ENCODE measurements at regions not wholly inside any gene's neighbourhood (a gene's known extent, or its start where the extent isn't known, plus 50 kb on each side); places are given as distances from the start of the nearest gene placed in this dataset.
"Not testable (repeated sequence)": the region's sequence is repeated elsewhere in the genome, so short reads cannot be mapped to it uniquely, and the experiment has no call there.

DNA sequence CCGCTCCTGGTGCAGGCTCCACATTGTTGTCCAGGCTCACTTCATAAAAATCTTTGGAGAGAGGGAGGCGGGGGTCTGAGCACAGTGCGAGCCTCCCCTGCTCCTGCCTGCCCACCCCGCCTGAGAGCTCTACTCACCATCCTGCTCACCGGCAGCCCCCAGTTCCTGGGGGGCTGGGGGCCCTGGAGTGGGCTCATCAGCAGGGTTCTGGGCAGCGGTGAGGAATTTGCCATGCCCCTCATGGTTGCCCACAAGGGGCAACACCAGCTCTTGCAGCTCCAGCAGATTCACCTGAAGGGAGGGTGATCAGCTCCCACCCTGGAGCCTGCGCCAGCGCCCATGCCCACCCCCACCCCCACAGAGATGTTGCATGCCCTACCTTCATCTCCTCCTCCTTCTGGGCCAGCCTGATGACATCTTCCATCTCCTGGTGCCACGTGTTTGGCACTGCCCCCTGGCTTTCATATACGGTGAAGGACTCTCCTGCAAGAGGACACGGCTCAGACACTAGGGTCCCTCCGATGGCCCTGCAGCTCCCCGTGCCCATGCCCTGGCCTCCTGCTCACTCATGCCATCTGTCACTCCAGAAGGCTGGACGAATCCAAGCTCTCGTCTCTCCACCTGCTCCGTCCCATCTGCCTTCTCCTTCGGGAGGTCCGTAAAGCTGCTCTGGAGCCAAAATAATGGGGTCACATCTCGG lies 162.1 kb downstream of the TBC1D2B start:
- Histone ChIP-seq H3K36me3 (no peaks in the 10 kb centered on the region), H3K4me1 (peaks cover 0 to under 1% (median 0%) of the 10 kb centered on the region in 3 donors), H3K9me3 (no peaks in the 10 kb centered on the region), H3K4me3 (no peak overlapping the region), H3K27ac (no peak overlapping the region), H3K27me3 (peaks cover 10% of the 10 kb centered on the region)
- WGBS, 2 donors (ENCODE audit: low coverage in 1 of 2), result 76 to 90% methylated on average over 6 to 9 of the region's 19 CpGs
- no peak for ATAC-seq
- TF ChIP-seq, protein P1, sequence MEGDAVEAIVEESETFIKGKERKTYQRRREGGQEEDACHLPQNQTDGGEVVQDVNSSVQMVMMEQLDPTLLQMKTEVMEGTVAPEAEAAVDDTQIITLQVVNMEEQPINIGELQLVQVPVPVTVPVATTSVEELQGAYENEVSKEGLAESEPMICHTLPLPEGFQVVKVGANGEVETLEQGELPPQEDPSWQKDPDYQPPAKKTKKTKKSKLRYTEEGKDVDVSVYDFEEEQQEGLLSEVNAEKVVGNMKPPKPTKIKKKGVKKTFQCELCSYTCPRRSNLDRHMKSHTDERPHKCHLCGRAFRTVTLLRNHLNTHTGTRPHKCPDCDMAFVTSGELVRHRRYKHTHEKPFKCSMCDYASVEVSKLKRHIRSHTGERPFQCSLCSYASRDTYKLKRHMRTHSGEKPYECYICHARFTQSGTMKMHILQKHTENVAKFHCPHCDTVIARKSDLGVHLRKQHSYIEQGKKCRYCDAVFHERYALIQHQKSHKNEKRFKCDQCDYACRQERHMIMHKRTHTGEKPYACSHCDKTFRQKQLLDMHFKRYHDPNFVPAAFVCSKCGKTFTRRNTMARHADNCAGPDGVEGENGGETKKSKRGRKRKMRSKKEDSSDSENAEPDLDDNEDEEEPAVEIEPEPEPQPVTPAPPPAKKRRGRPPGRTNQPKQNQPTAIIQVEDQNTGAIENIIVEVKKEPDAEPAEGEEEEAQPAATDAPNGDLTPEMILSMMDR (IDR thresholded peaks at IDR 0.05), result no peak
- TF ChIP-seq POLR2A (IDR thresholded peaks at IDR 0.05) (no peak), EP300 (IDR thresholded peaks at IDR 0.05) (no peak), POLR2AphosphoS5 (IDR thresholded peaks at IDR 0.05) (no peak)

DNA sequence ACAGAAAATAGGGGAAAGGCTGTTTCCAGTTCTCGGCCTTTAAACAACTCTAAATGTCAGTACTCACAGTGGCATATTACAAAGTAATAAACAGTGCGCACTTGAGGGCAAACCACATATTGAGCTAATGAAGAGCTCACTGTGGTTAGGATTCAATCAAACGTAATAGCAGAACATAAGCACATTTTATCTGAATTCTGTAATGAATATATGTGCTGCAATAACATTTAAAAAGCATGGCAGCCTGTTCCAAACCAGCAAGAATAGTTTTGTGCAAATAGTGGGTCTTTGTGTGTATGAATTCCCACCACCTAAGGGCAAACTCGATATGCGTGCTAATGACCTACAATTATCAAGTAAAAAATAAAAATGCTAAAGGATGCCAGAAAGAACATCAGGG lies 163.0 kb downstream of the TBC1D2B start:
- 68 to 74% methylated on average over 3 to 5 of the region's 5 CpGs for WGBS, 2 donors (ENCODE audit: low coverage in 1 of 2)

DNA sequence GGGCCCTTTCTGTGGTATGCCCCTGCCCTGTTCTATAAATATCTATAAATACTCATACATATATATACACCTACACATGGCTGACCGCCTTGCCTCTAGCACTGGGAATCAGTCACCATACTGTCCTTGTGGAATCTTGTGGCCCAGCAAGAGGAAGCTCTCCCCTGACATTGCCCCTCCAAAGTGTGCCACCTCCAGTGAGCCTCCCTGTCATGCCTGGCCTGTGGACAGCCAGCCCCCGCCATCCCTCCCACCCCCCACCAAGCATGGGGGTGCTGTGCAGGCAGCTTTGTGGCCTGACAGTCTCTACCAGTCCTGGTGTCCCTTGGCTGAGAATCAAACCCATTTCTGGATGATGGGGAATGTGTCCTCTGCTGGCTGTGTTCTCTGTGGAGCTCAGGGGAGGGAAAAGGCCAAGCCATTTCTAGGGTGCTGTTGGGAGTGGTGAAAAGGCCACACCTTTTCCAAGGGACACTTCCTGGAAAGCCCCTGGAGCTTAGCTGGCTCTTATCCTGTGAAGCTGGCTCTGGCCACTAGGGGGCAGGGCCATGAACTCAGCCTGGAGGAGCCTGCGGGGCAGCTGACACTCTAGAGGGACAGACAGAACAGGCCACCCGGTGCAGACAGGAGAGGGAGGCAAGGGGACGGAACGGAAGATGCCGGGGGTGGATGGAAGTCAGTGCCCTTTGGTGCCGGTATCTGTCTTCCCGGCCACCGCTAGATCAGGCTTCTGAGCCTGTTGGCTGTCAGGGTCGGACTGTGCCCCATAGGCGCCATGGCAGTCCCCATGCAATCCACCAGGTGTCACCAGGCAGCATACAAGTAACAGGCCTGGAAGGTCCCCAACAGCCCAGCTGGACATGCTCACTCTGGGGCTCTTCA lies 167.2 kb downstream of the TBC1D2B start:
- Histone ChIP-seq H3K4me3 (peak overlapping the region in 1 of 2 donors; percentile 39), H3K27me3 (peaks cover 27% of the 10 kb centered on the region), H3K27ac (peak overlapping the region in 1 of 4 donors; percentile 38)
- peak; percentile 83 for ATAC-seq
- WGBS, 2 donors (ENCODE audit: low coverage in 1 of 2), result 30 to 48% methylated on average over 2 to 4 of the region's 12 CpGs
- TF ChIP-seq, protein P1 (IDR thresholded peaks at IDR 0.05), result peak in 3 of 4 experiments; percentile 21 to 85 (median 48)
- H3K36me3 ChIP-seq, H3K4me1 ChIP-seq, H3K9me3 ChIP-seq: not testable (repeated sequence)

More for the DNA sequence above, 163.0 kb downstream of the TBC1D2B start:
- ATAC-seq, H3K4me3 ChIP-seq, H3K27ac ChIP-seq, H3K9me3 ChIP-seq, H3K4me1 ChIP-seq, H3K36me3 ChIP-seq: not testable (repeated sequence)
- peaks cover 14% of the 10 kb centered on the region for H3K27me3 ChIP-seq

DNA sequence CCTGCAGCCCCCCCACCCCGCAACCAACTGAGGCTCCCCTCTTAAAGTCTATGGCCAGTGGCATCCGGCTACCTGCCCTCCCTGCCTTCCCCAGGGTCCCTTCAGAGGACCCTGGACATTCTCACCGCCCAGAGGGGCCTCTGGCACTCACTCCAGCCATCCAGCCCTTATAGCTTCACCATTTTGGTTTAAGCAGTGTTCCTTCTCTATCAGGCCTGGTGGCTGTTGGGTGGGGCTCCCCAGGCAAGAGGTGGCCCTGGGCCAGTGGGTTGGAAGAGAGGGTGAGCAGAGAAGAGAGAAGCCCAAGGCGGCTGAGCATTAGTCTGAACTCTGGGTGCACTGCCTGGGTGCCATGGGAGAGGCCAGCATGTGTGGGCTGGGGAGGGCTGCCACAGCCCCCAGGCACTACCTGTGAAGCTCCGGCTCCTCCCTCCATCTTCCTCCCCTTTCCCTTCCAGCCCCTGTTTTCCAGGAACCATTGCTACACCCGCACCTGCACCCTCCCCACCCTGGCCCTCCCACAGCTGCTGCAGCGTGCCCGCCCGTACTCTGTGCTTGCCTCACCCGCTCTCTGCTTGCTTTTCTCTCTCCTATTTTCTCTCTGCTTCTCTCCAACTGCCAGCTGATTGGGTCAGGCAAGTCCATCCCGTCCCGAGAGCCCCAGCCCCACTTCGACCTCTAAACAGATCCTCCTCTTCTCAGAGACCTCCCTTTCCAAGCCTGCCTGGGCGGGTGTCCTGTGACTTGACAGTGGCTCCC lies 168.2 kb downstream of the TBC1D2B start:
- ATAC-seq, result no peak
- Histone ChIP-seq H3K9me3 (no peaks in the 10 kb centered on the region), H3K4me1 (peaks cover 0 to 5% (median 0%) of the 10 kb centered on the region in 3 donors), H3K36me3 (no peaks in the 10 kb centered on the region), H3K4me3 (no peak overlapping the region), H3K27ac (no peak overlapping the region), H3K27me3 (peaks cover 30% of the 10 kb centered on the region)
- TF ChIP-seq, protein P1 (IDR thresholded peaks at IDR 0.05), result no peak
- no peak for TF ChIP-seq POLR2A (IDR thresholded peaks at IDR 0.05)
- WGBS, 2 donors (ENCODE audit: low coverage in 1 of 2), result 80 to 86% methylated on average over 7 to 11 of the region's 14 CpGs

DNA sequence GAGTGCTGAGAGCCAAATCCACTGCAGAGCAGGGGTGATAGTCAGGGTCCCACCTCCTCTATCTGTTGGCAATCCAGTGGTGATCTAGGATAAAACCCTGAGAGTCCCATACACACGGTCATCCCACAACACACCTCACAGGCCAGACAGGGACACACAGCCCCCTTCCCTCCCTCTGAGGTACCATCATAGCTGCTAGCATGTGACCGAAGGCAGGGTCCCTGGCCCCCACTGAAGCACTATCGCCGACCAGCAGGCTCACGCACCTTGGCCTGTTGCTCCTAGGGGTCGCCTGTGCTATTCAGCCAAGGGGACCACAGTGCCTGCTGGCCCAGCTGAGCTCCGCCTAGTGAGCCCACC lies 168.8 kb downstream of the TBC1D2B start:
- not testable (repeated sequence) for H3K4me1 ChIP-seq, H3K4me3 ChIP-seq, H3K27ac ChIP-seq, ATAC-seq, H3K9me3 ChIP-seq, H3K36me3 ChIP-seq
- peaks cover 30% of the 10 kb centered on the region for H3K27me3 ChIP-seq
- WGBS, 2 donors (ENCODE audit: low coverage in 1 of 2), result no CpG with 5 or more reads among the region's 7 CpGs
